ENCODE measurements at regions not wholly inside any gene's neighbourhood (a gene's known extent, or its start where the extent isn't known, plus 50 kb on each side); places are given as distances from the start of the nearest gene placed in this dataset.
"Not testable (repeated sequence)": the region's sequence is repeated elsewhere in the genome, so short reads cannot be mapped to it uniquely, and the experiment has no call there.

- DNase-seq, result no peak
These were observed 305.5 kb downstream of the FAT4 start for GRCh38 chr4:125620066-125620860.

GRCh38 chr4:125624951-125625350, 310.2 kb downstream of the FAT4 start:
- no peak for DNase-seq

- DNase-seq, result no peak
These were observed 312.2 kb downstream of the FAT4 start for GRCh38 chr4:125626946-125627345.

- DNase-seq, result no peak
These were observed 324.4 kb downstream of the FAT4 start for GRCh38 chr4:125639182-125639621.

- DNase-seq, result no peak
These were observed 326.9 kb downstream of the FAT4 start for GRCh38 chr4:125641611-125642010.

- DNase-seq, result no peak
These were observed 327.9 kb downstream of the FAT4 start for GRCh38 chr4:125642645-125643044.

GRCh38 chr4:125649452-125649851, 334.7 kb downstream of the FAT4 start:
- DNase-seq, result no peak

- no peak for DNase-seq
These were observed 335.8 kb downstream of the FAT4 start for GRCh38 chr4:125650557-125650956.

GRCh38 chr4:125651707-125652357, 337.1 kb downstream of the FAT4 start:
- DNase-seq, result not testable (repeated sequence)

- DNase-seq, result no peak
These were observed 344.0 kb downstream of the FAT4 start for GRCh38 chr4:125658773-125659172.

- no peak for DNase-seq
These were observed 349.4 kb downstream of the FAT4 start for GRCh38 chr4:125663896-125664767.

- no peak for DNase-seq
These were observed 351.9 kb downstream of the FAT4 start for GRCh38 chr4:125666635-125667034.

- DNase-seq, result no peak
These were observed 361.4 kb downstream of the FAT4 start for GRCh38 chr4:125676156-125676555.

- DNase-seq, result no peak
These were observed 361.8 kb downstream of the FAT4 start for GRCh38 chr4:125676583-125676982.

- no peak for DNase-seq
These were observed 363.0 kb downstream of the FAT4 start for GRCh38 chr4:125677665-125678307.

- no peak for DNase-seq
These were observed 365.2 kb downstream of the FAT4 start for GRCh38 chr4:125679989-125680388.

GRCh38 chr4:125681240-125681639, 366.5 kb downstream of the FAT4 start:
- DNase-seq, result no peak

- DNase-seq, result no peak
These were observed 368.0 kb downstream of the FAT4 start for GRCh38 chr4:125682730-125683129.

- DNase-seq, result no peak
These were observed 374.1 kb downstream of the FAT4 start for GRCh38 chr4:125688841-125689240.

- DNase-seq, result no peak
These were observed 375.1 kb downstream of the FAT4 start for GRCh38 chr4:125689805-125690204.

- no peak for DNase-seq
These were observed 378.5 kb downstream of the FAT4 start for GRCh38 chr4:125693228-125693627.

- DNase-seq, result no peak
These were observed 387.7 kb downstream of the FAT4 start for GRCh38 chr4:125702406-125702805.

GRCh38 chr4:125703443-125703842, 388.7 kb downstream of the FAT4 start:
- no peak for DNase-seq
